ENCODE measurements at regions not wholly inside any gene's neighbourhood (a gene's known extent, or its start where the extent isn't known, plus 50 kb on each side); places are given as distances from the start of the nearest gene placed in this dataset.

GRCh38 chr5:4082966-4083564 is 487.4 kb downstream of the IRX1 start:
- DNase-seq = no peak

- DNase-seq = no peak
These were observed 488.1 kb downstream of the IRX1 start for GRCh38 chr5:4083591-4084337.

GRCh38 chr5:4086081-4086480 is 490.4 kb downstream of the IRX1 start:
- no peak for DNase-seq

- no peak for DNase-seq
These were observed 491.5 kb downstream of the IRX1 start for GRCh38 chr5:4087110-4087509.

- no peak for DNase-seq
These were observed 493.5 kb downstream of the IRX1 start for GRCh38 chr5:4089087-4089486.

- no peak for DNase-seq
These were observed 497.6 kb downstream of the IRX1 start for GRCh38 chr5:4093236-4093635.

- DNase-seq = no peak
These were observed 498.3 kb downstream of the IRX1 start for GRCh38 chr5:4093970-4094369.

- no peak for DNase-seq
These were observed 500.4 kb downstream of the IRX1 start for GRCh38 chr5:4095918-4096630.

GRCh38 chr5:4097199-4097598 is 501.6 kb downstream of the IRX1 start:
- no peak for DNase-seq

GRCh38 chr5:4098226-4098625 is 502.6 kb downstream of the IRX1 start:
- no peak for DNase-seq

GRCh38 chr5:4099386-4099785 is 503.8 kb downstream of the IRX1 start:
- no peak for DNase-seq

GRCh38 chr5:4100739-4101138 is 505.1 kb downstream of the IRX1 start:
- DNase-seq = no peak

- no peak for DNase-seq
These were observed 505.6 kb downstream of the IRX1 start for GRCh38 chr5:4101189-4101588.

GRCh38 chr5:4104831-4105597 is 509.4 kb downstream of the IRX1 start:
- no peak for DNase-seq

GRCh38 chr5:4108690-4109089 is 513.1 kb downstream of the IRX1 start:
- no peak for DNase-seq

GRCh38 chr5:4113426-4113825 is 517.8 kb downstream of the IRX1 start:
- DNase-seq = no peak

GRCh38 chr5:4113905-4114304 is 518.3 kb downstream of the IRX1 start:
- no peak for DNase-seq

- DNase-seq = no peak
These were observed 518.8 kb downstream of the IRX1 start for GRCh38 chr5:4114452-4114851.

- no peak for DNase-seq
These were observed 521.2 kb downstream of the IRX1 start for GRCh38 chr5:4116834-4117233.

- no peak for DNase-seq
These were observed 528.8 kb downstream of the IRX1 start for GRCh38 chr5:4124221-4124970.

GRCh38 chr5:4128994-4129393 is 533.4 kb downstream of the IRX1 start:
- no peak for DNase-seq

- no peak for DNase-seq
These were observed 533.9 kb downstream of the IRX1 start for GRCh38 chr5:4129523-4129922.

GRCh38 chr5:4130819-4131218 is 535.2 kb downstream of the IRX1 start:
- no peak for DNase-seq

Data from SHP77 (cell line).